Neural cell (in vitro differentiated cells): ENCODE measurements at regions not wholly inside any gene's neighbourhood (a gene's known extent, or its start where the extent isn't known, plus 50 kb on each side); places are given as distances from the start of the nearest gene placed in this dataset.

Experiments used
- H2AFZ ChIP-seq: fragments of 200-600, 300-800 bp; sonication (generic), shearing (Covaris generic); 2 replicates; pipeline ENCODE4 v1.6.0; 2014; ENCODE audit warnings: low read depth, mild to moderate bottlenecking, antibody characterized with exemption, low read length, moderate library complexity
- H3F3A ChIP-seq: fragments of 200-600 bp; shearing (Covaris generic); 2 replicates; pipeline ENCODE4 v1.6.1; 2016; ENCODE audit warnings: mild to moderate bottlenecking, moderate library complexity, mixed read lengths, antibody characterized with exemption, low read length; ENCODE audit not compliant: insufficient read depth, poor library complexity, severe bottlenecking
- H3K27ac ChIP-seq: fragments of 200-600, 300-800 bp; sonication (generic), shearing (Covaris generic); 2 replicates; pipeline ENCODE4 v1.5.1; 2014; ENCODE audit warnings: mild to moderate bottlenecking, low read length, moderate library complexity
- H3K27me3 ChIP-seq: fragments of 300-800, 200-600 bp; sonication (generic), shearing (Covaris generic); 2 replicates; pipeline ENCODE4 v1.6.0; 2014; ENCODE audit warnings: mild to moderate bottlenecking, low read depth, low read length, moderate library complexity; ENCODE audit not compliant: insufficient read depth
- H3K36me3 ChIP-seq: fragments of 300-800, 200-600 bp; sonication (generic), shearing (Covaris generic); 2 replicates; pipeline ENCODE4 v1.5.1; 2014; ENCODE audit warnings: mild to moderate bottlenecking, antibody characterized with exemption, low read length, moderate library complexity; ENCODE audit not compliant: insufficient read depth
- H3K4me2 ChIP-seq: fragments of 300-800, 200-600 bp; sonication (generic), shearing (Covaris generic); 2 replicates; pipeline ENCODE4 v1.6.0; 2014; ENCODE audit warnings: mild to moderate bottlenecking, low read length
- H3K4me3 ChIP-seq: fragments of 300-800, 200-600 bp; sonication (generic), shearing (Covaris generic); 2 replicates; pipeline ENCODE4 v1.5.1; 2014; ENCODE audit warnings: mild to moderate bottlenecking, low read length, moderate library complexity
- H3K79me2 ChIP-seq: fragments of 200-600 bp; shearing (Covaris generic); replicated peaks from 2 replicates; pipeline ENCODE4 v1.6.0; 2014; ENCODE audit warnings: mild to moderate bottlenecking, low read length, moderate library complexity; ENCODE audit not compliant: insufficient read depth
- H3K9ac ChIP-seq: fragments of 300-800, 200-600 bp; sonication (generic), shearing (Covaris generic); 2 replicates; pipeline ENCODE4 v1.6.1; 2016; ENCODE audit warnings: mild to moderate bottlenecking, low read length, mixed read lengths
- H3K9me2 ChIP-seq: fragments of 200-600 bp; shearing (Covaris generic); 2 replicates; pipeline ENCODE4 v1.6.1; 2016; ENCODE audit warnings: mild to moderate bottlenecking, low read length, mixed read lengths; ENCODE audit not compliant: insufficient read depth
- H3K9me3 ChIP-seq: fragments of 200-600, 300-800 bp; sonication (generic), shearing (Covaris generic); 2 replicates; pipeline ENCODE4 v1.6.1; 2016; ENCODE audit warnings: mild to moderate bottlenecking, mixed run types, low read length, moderate library complexity, mixed read lengths
- H4K20me1 ChIP-seq: fragments of 200-600 bp; shearing (Covaris generic); 2 replicates; pipeline ENCODE4 v1.6.1; 2016; ENCODE audit warnings: mild to moderate bottlenecking, mixed run types; ENCODE audit not compliant: insufficient read depth
- CTCF ChIP-seq: fragments of 450-650 bp; IDR thresholded peaks from 2 replicates; pipeline ENCODE4 v1.5.1; 2014; ENCODE audit warnings: antibody characterized with exemption, mild to moderate bottlenecking, moderate library complexity; ENCODE audit not compliant: poor library complexity, severe bottlenecking
- EP300 ChIP-seq: fragments of 450-650 bp; conservative IDR thresholded peaks from 2 replicates; pipeline ENCODE4 v1.6.1; 2014; ENCODE audit warnings: antibody characterized with exemption, mild to moderate bottlenecking, moderate library complexity; ENCODE audit not compliant: poor library complexity, severe bottlenecking
- EZH2 ChIP-seq: fragments of 200-600, 300-800 bp; shearing (Covaris generic), sonication (generic); IDR thresholded peaks from 2 replicates; pipeline ENCODE4 v1.6.1; 2014; ENCODE audit warnings: antibody characterized with exemption, low read length, borderline replicate concordance, mild to moderate bottlenecking; ENCODE audit not compliant: insufficient read depth, poor library complexity, severe bottlenecking
- MXI1 ChIP-seq: fragments of 450-650 bp; conservative IDR thresholded peaks from 2 replicates; pipeline ENCODE4 v1.6.1; 2014; ENCODE audit warnings: antibody characterized with exemption, mild to moderate bottlenecking; ENCODE audit not compliant: poor library complexity, severe bottlenecking
- POLR2AphosphoS5 ChIP-seq: IDR thresholded peaks from 2 replicates; pipeline ENCODE4 v1.6.1; 2012
- RAD21 ChIP-seq: fragments of 450-650 bp; conservative IDR thresholded peaks from 2 replicates; pipeline ENCODE4 v1.6.1; 2014; ENCODE audit warnings: antibody characterized with exemption, mild to moderate bottlenecking, moderate library complexity
- REST ChIP-seq: IDR thresholded peaks from 2 replicates; pipeline ENCODE4 v1.6.1; 2012; ENCODE audit warnings: borderline replicate concordance
- SMC3 ChIP-seq: fragments of 450-650 bp; conservative IDR thresholded peaks from 2 replicates; pipeline ENCODE4 v1.6.1; 2014; ENCODE audit warnings: antibody characterized with exemption, mild to moderate bottlenecking, moderate library complexity; ENCODE audit not compliant: poor library complexity
- TAF1 ChIP-seq: IDR thresholded peaks from 2 replicates; pipeline ENCODE4 v1.6.1; 2012; ENCODE audit warnings: low read depth

GRCh38 chr15:46326173-46326572, 691.3 kb downstream of the SQOR start:
- H3K36me3 ChIP-seq: no peaks in the 10 kb centered on the region

GRCh38 chr15:46328821-46329220, 694.0 kb downstream of the SQOR start:
- Histone ChIP-seq H3K9me2 (no peaks in the 10 kb centered on the region), H3K27ac (no peak overlapping the region), H3K36me3 (no peaks in the 10 kb centered on the region), H3F3A (no peaks in the 10 kb centered on the region), H3K9me3 (no peaks in the 10 kb centered on the region), H2AFZ (no peak overlapping the region), H4K20me1 (no peaks in the 10 kb centered on the region), H3K27me3 (no peaks in the 10 kb centered on the region), H3K4me2 (no peak overlapping the region), H3K9ac (no peak overlapping the region), H3K4me3 (no peak overlapping the region), H3K79me2 (no peaks in the 10 kb centered on the region)
- TF ChIP-seq EP300: no peak
- no peak for TF ChIP-seq CTCF
- TF ChIP-seq SMC3: no peak
- no peak for TF ChIP-seq POLR2AphosphoS5
- TF ChIP-seq REST: no peak
- TF ChIP-seq TAF1: no peak
- no peak for TF ChIP-seq MXI1

More at GRCh38 chr15:46326173-46326572, 691.3 kb downstream of the SQOR start:
- H3K4me3 ChIP-seq: no peak overlapping the region
- TF ChIP-seq MXI1 (no peak), EP300 (no peak), SMC3 (no peak), EZH2 (no peak), CTCF (no peak), POLR2AphosphoS5 (no peak), RAD21 (no peak), REST (no peak), TAF1 (no peak)
- no peaks in the 10 kb centered on the region for H3K9me3 ChIP-seq
- no peaks in the 10 kb centered on the region for H3K9me2 ChIP-seq
- no peak overlapping the region for H3K4me2 ChIP-seq
- no peak overlapping the region for H2AFZ ChIP-seq
- H4K20me1 ChIP-seq: no peaks in the 10 kb centered on the region
- H3K79me2 ChIP-seq: no peaks in the 10 kb centered on the region
- H3F3A ChIP-seq: no peaks in the 10 kb centered on the region
- H3K27me3 ChIP-seq: no peaks in the 10 kb centered on the region
- H3K27ac ChIP-seq: no peak overlapping the region
- H3K9ac ChIP-seq: no peak overlapping the region
